Gastrocnemius medialis (tissue), 4 donors: ENCODE measurements at regions not wholly inside any gene's neighbourhood (a gene's known extent, or its start where the extent isn't known, plus 50 kb on each side); places are given as distances from the start of the nearest gene placed in this dataset.

Experiments
- CTCF ChIP-seq, 5 experiments: fragments of 450-650 bp in 3 of 5; fragments of 200-600 bp in 2 of 5; sonication (generic) in 2 of 5; IDR thresholded peaks in 4 of 5; conservative IDR thresholded peaks in 1 of 5; 1 replicate in 4 of 5; 2 replicates in 1 of 5; pipeline ENCODE4 v1.5.1; 2016 to 2019; ENCODE audit warnings: antibody characterized with exemption in 5 of 5, mild to moderate bottlenecking in 3 of 5, moderate library complexity in 3 of 5
- POLR2A ChIP-seq, 2 donors: fragments of 450-650 bp; IDR thresholded peaks; one replicate each; pipeline ENCODE4 v1.6.1; 2017; ENCODE audit warnings: antibody characterized with exemption in 2 of 2, mild to moderate bottlenecking in 2 of 2, moderate library complexity in 2 of 2

DNA sequence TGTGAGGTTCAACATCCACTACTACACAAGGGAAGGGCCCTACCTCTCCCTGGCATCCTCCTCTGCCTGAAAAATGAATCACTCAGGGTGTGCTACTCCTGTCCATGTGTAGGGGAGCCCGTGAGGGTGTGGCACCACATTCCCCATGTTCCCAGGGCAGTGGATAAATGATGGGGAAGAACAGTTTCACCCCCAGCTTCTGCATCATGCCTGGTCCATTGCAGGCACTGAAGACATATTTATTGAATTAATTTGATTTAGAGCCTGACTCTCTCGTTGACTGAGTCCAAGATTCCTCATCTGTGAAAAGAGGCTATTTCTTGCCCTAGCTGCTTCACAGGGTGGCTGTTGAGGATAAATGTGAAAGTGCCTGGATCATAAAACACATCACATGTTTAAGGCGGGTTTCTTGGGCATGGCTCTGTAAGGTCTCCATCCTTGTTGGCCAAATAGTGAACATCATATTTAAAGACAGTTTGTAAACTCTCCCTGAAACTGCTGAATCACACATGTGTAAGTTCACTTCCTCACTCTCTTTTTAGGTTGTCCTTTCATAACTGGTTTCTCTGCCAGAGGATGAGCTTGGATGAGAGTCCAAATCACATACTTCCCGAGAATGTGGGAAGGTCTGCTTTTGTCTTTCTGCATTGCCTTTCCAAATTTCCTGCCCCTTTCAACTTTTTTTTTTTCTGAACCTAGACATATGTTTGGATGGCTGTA lies 79.7 kb upstream of the FYN start:
- TF ChIP-seq CTCF (IDR thresholded peaks at IDR 0.05 in 4 of 5, conservative IDR thresholded peaks at IDR 0.05 in 1 of 5) (no peak), POLR2A (IDR thresholded peaks at IDR 0.05) (no peak)
